Activated T-helper 17 cell treated with anti-CD3 and anti-CD28 coated beads, Interleukin-2, amount 50 U/mL, for 72 hours (primary cell): ENCODE measurements at regions not wholly inside any gene's neighbourhood (a gene's known extent, or its start where the extent isn't known, plus 50 kb on each side); places are given as distances from the start of the nearest gene placed in this dataset.
"Not testable (repeated sequence)": the region's sequence is repeated elsewhere in the genome, so short reads cannot be mapped to it uniquely, and the experiment has no call there.

Experiments used
- ATAC-seq: fragments of 150-1000 bp; cut with Tn5 transposase; replicated peaks from 2 replicates; pipeline ENCODE4 v1.10.0; 2021; ENCODE audit warnings: mild to moderate bottlenecking, moderate library complexity
- H3K27ac Mint-ChIP-seq: one replicate; pipeline ENCODE4 v1.8.0; 2022; ENCODE audit warnings: mixed read lengths
- H3K27me3 Mint-ChIP-seq: one replicate; pipeline ENCODE4 v1.8.0; 2022; ENCODE audit warnings: mixed read lengths
- H3K36me3 Mint-ChIP-seq: one replicate; pipeline ENCODE4 v1.8.0; 2022; ENCODE audit warnings: low read depth, mild to moderate bottlenecking, mixed read lengths
- H3K4me1 Mint-ChIP-seq: one replicate; pipeline ENCODE4 v1.8.0; 2022; ENCODE audit warnings: mixed read lengths
- H3K4me3 Mint-ChIP-seq: one replicate; pipeline ENCODE4 v1.8.0; 2022; ENCODE audit warnings: mild to moderate bottlenecking, mixed read lengths
- H3K9me3 Mint-ChIP-seq: one replicate; pipeline ENCODE4 v1.8.0; 2022; ENCODE audit warnings: mixed read lengths

GRCh38 chr16:77049577-77049976, 141.4 kb upstream of the MON1B start:
- Mint-ChIP-seq H3K27me3 (peaks cover 8% of the 10 kb centered on the region), H3K4me1 (no peaks in the 10 kb centered on the region), H3K4me3 (no peak overlapping the region), H3K36me3 (no peaks in the 10 kb centered on the region), H3K27ac (no peak overlapping the region), H3K9me3 (peaks cover under 1% of the 10 kb centered on the region)
- no peak for ATAC-seq

- H3K4me1 Mint-ChIP-seq, H3K27me3 Mint-ChIP-seq, H3K27ac Mint-ChIP-seq, H3K36me3 Mint-ChIP-seq, H3K4me3 Mint-ChIP-seq, ATAC-seq, H3K9me3 Mint-ChIP-seq: not testable (repeated sequence)
Observed at GRCh38 chr16:77056597-77056996, 134.4 kb upstream of the MON1B start.

GRCh38 chr16:77057161-77057774, 133.7 kb upstream of the MON1B start:
- Mint-ChIP-seq H3K4me3 (no peak overlapping the region), H3K27me3 (peaks cover 10% of the 10 kb centered on the region), H3K27ac (no peak overlapping the region), H3K9me3 (peaks cover 9% of the 10 kb centered on the region), H3K36me3 (no peaks in the 10 kb centered on the region), H3K4me1 (no peaks in the 10 kb centered on the region)
- no peak for ATAC-seq

GRCh38 chr16:77059446-77059845, 131.5 kb upstream of the MON1B start:
- Mint-ChIP-seq H3K27me3 (peaks cover 10% of the 10 kb centered on the region), H3K4me3 (no peak overlapping the region), H3K27ac (no peak overlapping the region), H3K9me3 (peaks cover 9% of the 10 kb centered on the region), H3K36me3 (no peaks in the 10 kb centered on the region), H3K4me1 (no peaks in the 10 kb centered on the region)
- ATAC-seq = no peak

GRCh38 chr16:77060614-77061013, 130.4 kb upstream of the MON1B start:
- Mint-ChIP-seq H3K9me3 (peaks cover 4% of the 10 kb centered on the region), H3K4me1 (no peaks in the 10 kb centered on the region), H3K27ac (no peak overlapping the region), H3K36me3 (no peaks in the 10 kb centered on the region), H3K4me3 (no peak overlapping the region), H3K27me3 (peaks cover 10% of the 10 kb centered on the region)
- no peak for ATAC-seq

- H3K27ac Mint-ChIP-seq = no peak overlapping the region
- no peak for ATAC-seq
- no peaks in the 10 kb centered on the region for H3K4me1 Mint-ChIP-seq
- H3K27me3 Mint-ChIP-seq = peaks cover 17% of the 10 kb centered on the region
- no peak overlapping the region for H3K4me3 Mint-ChIP-seq
- H3K9me3 Mint-ChIP-seq = no peaks in the 10 kb centered on the region
- no peaks in the 10 kb centered on the region for H3K36me3 Mint-ChIP-seq
Observed at GRCh38 chr16:77062878-77063675, 127.9 kb upstream of the MON1B start.

GRCh38 chr16:77063676-77064016, 127.3 kb upstream of the MON1B start:
- Mint-ChIP-seq H3K36me3 (no peaks in the 10 kb centered on the region), H3K4me3 (no peak overlapping the region), H3K4me1 (no peaks in the 10 kb centered on the region), H3K27me3 (peaks cover 17% of the 10 kb centered on the region), H3K9me3 (no peaks in the 10 kb centered on the region), H3K27ac (no peak overlapping the region)
- ATAC-seq = no peak

GRCh38 chr16:77064037-77064436, 127.0 kb upstream of the MON1B start:
- Mint-ChIP-seq H3K36me3 (no peaks in the 10 kb centered on the region), H3K27ac (no peak overlapping the region), H3K4me1 (no peaks in the 10 kb centered on the region), H3K4me3 (no peak overlapping the region), H3K27me3 (peaks cover 17% of the 10 kb centered on the region), H3K9me3 (no peaks in the 10 kb centered on the region)
- ATAC-seq = no peak

GRCh38 chr16:77066896-77067496, 124.0 kb upstream of the MON1B start:
- Mint-ChIP-seq H3K27me3 (peaks cover 10% of the 10 kb centered on the region), H3K9me3 (peaks cover 3% of the 10 kb centered on the region), H3K27ac (no peak overlapping the region), H3K4me3 (no peak overlapping the region), H3K4me1 (no peaks in the 10 kb centered on the region), H3K36me3 (no peaks in the 10 kb centered on the region)
- ATAC-seq = no peak

- Mint-ChIP-seq H3K9me3 (peaks cover 3% of the 10 kb centered on the region), H3K36me3 (no peaks in the 10 kb centered on the region), H3K27me3 (peaks cover 10% of the 10 kb centered on the region), H3K4me3 (no peak overlapping the region), H3K4me1 (no peaks in the 10 kb centered on the region), H3K27ac (no peak overlapping the region)
- no peak for ATAC-seq
Observed at GRCh38 chr16:77067900-77068299, 123.1 kb upstream of the MON1B start.

- Mint-ChIP-seq H3K4me1 (no peaks in the 10 kb centered on the region), H3K36me3 (no peaks in the 10 kb centered on the region), H3K9me3 (peaks cover 3% of the 10 kb centered on the region), H3K27ac (no peak overlapping the region), H3K4me3 (no peak overlapping the region), H3K27me3 (peaks cover 10% of the 10 kb centered on the region)
- ATAC-seq = no peak
Observed at GRCh38 chr16:77068402-77068801, 122.6 kb upstream of the MON1B start.

- H3K4me1 Mint-ChIP-seq = no peaks in the 10 kb centered on the region
- H3K27ac Mint-ChIP-seq = no peak overlapping the region
- no peak overlapping the region for H3K4me3 Mint-ChIP-seq
- no peak for ATAC-seq
- H3K36me3 Mint-ChIP-seq = no peaks in the 10 kb centered on the region
- peaks cover 3% of the 10 kb centered on the region for H3K9me3 Mint-ChIP-seq
- H3K27me3 Mint-ChIP-seq = peaks cover 10% of the 10 kb centered on the region
Observed at GRCh38 chr16:77069929-77070328, 121.1 kb upstream of the MON1B start.

GRCh38 chr16:77070683-77071082, 120.3 kb upstream of the MON1B start:
- ATAC-seq = no peak
- Mint-ChIP-seq H3K4me3 (no peak overlapping the region), H3K4me1 (no peaks in the 10 kb centered on the region)

GRCh38 chr16:77076839-77077238, 114.2 kb upstream of the MON1B start:
- ATAC-seq = no peak
- Mint-ChIP-seq H3K9me3 (peaks cover 1% of the 10 kb centered on the region), H3K27ac (no peak overlapping the region), H3K27me3 (no peaks in the 10 kb centered on the region), H3K36me3 (no peaks in the 10 kb centered on the region), H3K4me1 (no peaks in the 10 kb centered on the region), H3K4me3 (no peak overlapping the region)

More at GRCh38 chr16:77070683-77071082, 120.3 kb upstream of the MON1B start:
- Mint-ChIP-seq H3K9me3 (peaks cover 3% of the 10 kb centered on the region), H3K36me3 (no peaks in the 10 kb centered on the region), H3K27me3 (peaks cover 10% of the 10 kb centered on the region), H3K27ac (no peak overlapping the region)

- no peaks in the 10 kb centered on the region for H3K9me3 Mint-ChIP-seq
- H3K27ac Mint-ChIP-seq = no peak overlapping the region
- no peaks in the 10 kb centered on the region for H3K27me3 Mint-ChIP-seq
- H3K4me3 Mint-ChIP-seq = no peak overlapping the region
- ATAC-seq = no peak
- no peaks in the 10 kb centered on the region for H3K36me3 Mint-ChIP-seq
- H3K4me1 Mint-ChIP-seq = no peaks in the 10 kb centered on the region
Observed at GRCh38 chr16:77077256-77077922, 113.6 kb upstream of the MON1B start.
